ENCODE measurements at regions not wholly inside any gene's neighbourhood (a gene's known extent, or its start where the extent isn't known, plus 50 kb on each side); places are given as distances from the start of the nearest gene placed in this dataset.

DNA sequence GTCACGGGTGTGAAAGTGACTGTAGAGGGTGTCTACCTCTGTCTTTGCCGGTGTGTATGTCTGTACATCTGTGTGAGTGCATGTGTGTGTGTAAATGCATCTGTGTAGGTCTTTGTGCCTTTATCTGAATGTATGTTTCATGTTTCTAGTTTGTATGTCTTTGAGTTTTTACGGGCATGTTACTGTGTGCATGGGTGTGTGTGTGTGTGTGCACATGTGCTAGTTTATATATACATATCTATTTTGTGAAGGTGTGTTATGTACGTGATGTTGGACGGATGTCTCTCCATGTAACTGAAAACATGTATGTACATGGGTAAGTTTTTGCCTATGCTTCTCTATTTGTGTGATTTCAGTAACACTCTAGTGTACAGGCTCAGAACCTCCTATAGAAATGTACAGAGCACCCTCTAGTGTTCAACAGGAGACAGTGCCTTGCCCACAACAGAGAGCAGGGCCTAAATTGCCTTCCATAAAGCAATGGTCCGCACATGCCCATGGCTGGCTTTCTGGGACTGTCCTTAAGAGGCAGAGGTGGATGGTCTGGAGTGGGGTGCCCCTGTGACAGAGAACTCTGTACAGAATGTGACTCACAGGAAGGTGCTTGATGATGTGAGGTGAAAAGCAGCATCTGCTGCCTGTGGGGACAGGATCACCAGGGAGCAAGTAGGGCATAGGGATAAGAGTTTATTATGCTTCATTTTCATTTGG lies 343.5 kb downstream of the RAPGEF2 start:
- TF ChIP-seq CTCF (IDR thresholded peaks at IDR 0.05) (peak; percentile 69), EZH2 (IDR thresholded peaks at IDR 0.05; ENCODE audit: borderline replicate concordance, insufficient read depth, low read depth, low read length, poor library complexity, severe bottlenecking) (no peak)

Data from B cell (primary cell).